ENCODE measurements at regions not wholly inside any gene's neighbourhood (a gene's known extent, or its start where the extent isn't known, plus 50 kb on each side); places are given as distances from the start of the nearest gene placed in this dataset.
A peak's percentile ranks its signal among the peaks of the same experiment; 100 is the strongest.

- no peak for DNase-seq
Measured at GRCh38 chr17:77593081-77593480, 365.4 kb upstream of the TNRC6C start.

- DNase-seq = no peak
Measured at GRCh38 chr17:77594416-77595209, 363.9 kb upstream of the TNRC6C start.

- no peak for DNase-seq
Measured at GRCh38 chr17:77596491-77597417, 361.7 kb upstream of the TNRC6C start.

- DNase-seq = no peak
Measured at GRCh38 chr17:77597418-77598240, 360.9 kb upstream of the TNRC6C start.

GRCh38 chr17:77598241-77598620, 360.3 kb upstream of the TNRC6C start:
- no peak for DNase-seq

- DNase-seq = no peak
Measured at GRCh38 chr17:77599699-77600098, 358.8 kb upstream of the TNRC6C start.

- no peak for DNase-seq
Measured at GRCh38 chr17:77600346-77600745, 358.2 kb upstream of the TNRC6C start.

GRCh38 chr17:77601054-77601979, 357.2 kb upstream of the TNRC6C start:
- DNase-seq = no peak

- peak; percentile 64 for DNase-seq
Measured at GRCh38 chr17:77602062-77602746, 356.3 kb upstream of the TNRC6C start.

GRCh38 chr17:77602883-77603640, 355.4 kb upstream of the TNRC6C start:
- no peak for DNase-seq

- DNase-seq = no peak
Measured at GRCh38 chr17:77604301-77604972, 354.1 kb upstream of the TNRC6C start.

GRCh38 chr17:77604973-77605313, 353.6 kb upstream of the TNRC6C start:
- no peak for DNase-seq

GRCh38 chr17:77606146-77606864, 352.2 kb upstream of the TNRC6C start:
- no peak for DNase-seq

GRCh38 chr17:77606865-77607210, 351.7 kb upstream of the TNRC6C start:
- no peak for DNase-seq

GRCh38 chr17:77607606-77608005, 350.9 kb upstream of the TNRC6C start:
- DNase-seq = no peak

- DNase-seq = no peak
Measured at GRCh38 chr17:77608431-77608830, 350.1 kb upstream of the TNRC6C start.

- DNase-seq = no peak
Measured at GRCh38 chr17:77609553-77610517, 348.7 kb upstream of the TNRC6C start.

GRCh38 chr17:77610518-77610893, 348.0 kb upstream of the TNRC6C start:
- DNase-seq = no peak
